ENCODE measurements at regions not wholly inside any gene's neighbourhood (a gene's known extent, or its start where the extent isn't known, plus 50 kb on each side); places are given as distances from the start of the nearest gene placed in this dataset.
"Not testable (repeated sequence)": the region's sequence is repeated elsewhere in the genome, so short reads cannot be mapped to it uniquely, and the experiment has no call there.

GRCh38 chrX:92590726-92591298 lies 811.6 kb downstream of the PCDH11X start:
- TF ChIP-seq CTCF, POLR2A (IDR thresholded peaks at IDR 0.05): not testable (repeated sequence)
